ENCODE measurements at regions not wholly inside any gene's neighbourhood (a gene's known extent, or its start where the extent isn't known, plus 50 kb on each side); places are given as distances from the start of the nearest gene placed in this dataset.
"Not testable (repeated sequence)": the region's sequence is repeated elsewhere in the genome, so short reads cannot be mapped to it uniquely, and the experiment has no call there.

DNA sequence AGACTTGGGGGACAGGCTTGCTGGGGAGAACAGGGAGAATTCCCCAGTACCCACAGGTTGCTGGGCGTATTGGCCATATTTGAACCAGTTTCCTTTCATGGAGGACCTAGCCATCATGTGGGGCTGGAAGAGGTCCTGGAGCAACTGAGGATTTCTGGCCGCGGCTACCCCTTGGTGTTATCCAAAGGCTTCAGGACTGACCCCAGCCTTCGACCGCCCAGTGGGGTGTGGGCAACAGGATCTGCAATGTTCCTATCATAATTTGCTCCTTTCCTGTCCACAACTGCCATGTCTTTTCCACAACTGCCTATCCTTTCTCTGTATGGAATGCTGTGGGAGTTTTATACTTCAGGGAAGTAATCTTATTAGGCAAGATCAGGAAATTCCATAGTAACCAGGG, 1053.6 kb upstream of the SLC39A10 start:
- ATAC-seq (no peak), DNase-seq (ENCODE audit: low spot score) (no peak)

DNA sequence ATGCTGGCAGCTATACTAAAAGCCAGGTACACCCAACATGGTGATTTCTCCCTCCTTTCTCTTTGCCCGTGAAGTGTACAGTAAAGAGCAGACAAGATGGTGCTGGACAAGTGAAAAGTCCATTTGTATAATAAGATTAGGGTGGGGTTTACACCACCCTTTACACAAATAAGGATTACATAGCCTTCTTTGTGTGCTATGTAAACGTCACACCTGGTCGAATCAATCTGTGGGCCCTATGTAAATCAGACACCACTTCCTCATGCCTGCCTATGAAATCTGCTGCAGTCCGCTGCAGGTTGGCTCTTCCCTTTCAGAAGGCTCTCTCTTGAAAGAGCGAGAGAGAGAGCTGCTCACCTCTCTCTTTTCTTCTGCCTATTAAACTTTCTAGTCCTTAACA, 1054.3 kb upstream of the SLC39A10 start:
- ATAC-seq (no peak), DNase-seq (ENCODE audit: low spot score) (no peak)

DNA sequence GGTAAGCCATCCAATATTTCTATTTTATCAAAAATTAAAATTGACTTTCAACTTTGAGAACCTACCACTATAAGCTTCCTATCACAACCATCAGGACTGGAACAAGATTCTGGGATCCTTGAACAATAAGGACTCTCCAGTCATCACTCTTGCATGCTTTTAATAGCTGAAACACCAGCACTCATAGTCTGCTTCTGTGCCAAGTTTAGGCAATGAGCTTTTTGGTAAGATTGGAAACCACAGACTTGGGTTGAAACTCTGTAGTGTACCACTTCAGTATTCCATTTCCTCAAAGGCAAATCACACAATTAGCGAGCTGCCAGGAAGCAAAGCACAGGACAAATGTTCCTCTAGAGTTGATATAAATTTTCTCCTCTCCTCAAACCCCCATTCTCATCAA, 1065.8 kb upstream of the SLC39A10 start:
- no peak for DNase-seq (ENCODE audit: low spot score)
- no peak for ATAC-seq

DNA sequence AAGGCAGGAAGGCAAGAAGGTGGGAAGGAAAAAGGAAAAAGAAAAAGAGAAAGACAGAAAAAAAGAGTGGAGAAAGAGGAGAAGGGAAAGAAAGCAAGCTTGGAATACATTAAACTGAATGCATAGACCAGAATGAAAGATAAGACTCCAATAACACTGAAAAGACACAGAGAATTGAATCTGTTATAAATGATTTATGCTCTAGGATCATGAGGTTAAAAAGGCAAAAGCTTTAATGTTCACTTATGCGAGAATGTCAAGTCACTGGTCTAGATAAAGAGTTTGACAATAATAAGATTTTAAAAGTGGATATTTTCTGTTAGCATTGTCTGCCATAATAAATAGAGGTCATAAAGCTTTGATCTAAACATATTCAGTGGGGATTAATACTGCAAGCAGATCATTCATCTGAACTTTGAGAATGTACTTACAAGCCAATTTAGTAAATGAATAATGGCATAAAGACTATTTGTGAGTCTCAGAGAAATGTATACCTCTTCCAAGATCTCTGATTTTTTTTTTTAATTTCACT, 1069.2 kb upstream of the SLC39A10 start:
- ATAC-seq (no peak), DNase-seq (ENCODE audit: low spot score) (no peak)

DNA sequence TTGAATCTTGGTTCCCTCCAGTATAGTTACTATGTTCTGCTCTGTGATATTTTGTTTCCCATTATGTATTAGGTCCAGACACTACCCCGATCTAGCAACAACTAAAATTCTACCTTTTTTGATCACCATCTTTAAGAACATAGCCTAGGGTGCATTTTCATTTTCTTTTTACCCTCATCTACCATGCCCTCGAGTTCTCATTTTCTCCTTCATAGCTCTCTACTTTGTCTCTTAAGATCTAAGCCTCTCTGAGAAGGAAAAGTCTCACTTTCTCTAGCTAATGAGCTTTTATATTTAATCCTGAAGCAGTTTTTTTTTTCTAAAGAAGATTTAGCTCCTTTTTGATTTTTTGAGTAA, 1089.4 kb upstream of the SLC39A10 start:
- no peak for DNase-seq (ENCODE audit: low spot score)

DNA sequence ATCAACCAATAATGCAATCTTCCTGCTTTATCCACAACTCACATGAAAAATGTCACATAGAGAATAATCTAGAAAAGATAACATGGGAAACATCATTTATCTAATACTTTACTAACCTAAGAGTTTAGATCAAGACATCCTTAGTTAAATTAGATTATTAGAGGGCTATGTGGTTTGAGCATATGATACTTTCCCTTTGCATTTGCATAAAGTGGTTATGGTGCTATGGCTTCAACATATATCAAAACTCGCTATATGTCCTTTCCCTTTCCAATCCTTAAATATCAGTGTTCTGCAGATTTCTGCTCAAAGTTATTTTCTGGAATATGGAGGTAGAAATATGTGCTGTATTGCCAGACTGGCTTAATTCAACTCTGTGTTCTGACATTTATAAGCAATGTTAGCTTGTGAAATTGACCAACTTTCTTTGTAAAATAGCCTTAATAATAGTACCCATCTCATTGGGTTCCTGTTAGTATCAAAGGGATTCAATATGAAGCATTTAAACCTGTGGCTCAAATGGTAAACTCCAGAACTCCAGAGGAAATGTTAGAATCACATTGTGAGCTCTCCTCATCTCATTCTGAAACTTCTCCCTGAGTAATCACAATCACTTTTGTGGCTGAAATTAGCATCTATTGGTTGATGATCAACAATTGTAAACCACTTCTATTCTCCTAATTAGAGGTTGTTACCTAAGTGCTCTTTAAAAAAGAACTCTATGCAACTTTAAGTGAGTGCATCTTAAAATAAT, 1089.9 kb upstream of the SLC39A10 start:
- DNase-seq (ENCODE audit: low spot score) = no peak
- no peak for ATAC-seq

More for the DNA sequence above, 1089.4 kb upstream of the SLC39A10 start:
- ATAC-seq = no peak

DNA sequence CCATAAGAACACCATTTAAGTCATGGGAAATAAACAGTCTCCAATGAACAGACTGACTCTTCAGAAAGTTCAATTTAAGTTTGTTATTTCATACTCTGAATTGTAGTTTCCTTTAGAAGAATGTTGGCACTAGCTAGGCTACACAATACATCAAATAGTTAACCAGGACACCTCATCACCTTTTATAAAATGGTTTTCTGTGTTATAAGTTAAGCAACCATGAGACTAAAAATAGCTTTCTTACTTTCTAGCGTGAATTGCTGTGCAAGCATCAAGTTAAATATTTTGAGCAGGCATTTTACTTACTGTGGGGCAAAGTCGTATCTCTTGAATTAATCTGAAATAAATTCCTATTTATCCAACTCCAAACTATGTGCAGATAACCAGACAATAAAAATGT, 1092.6 kb upstream of the SLC39A10 start:
- no peak for DNase-seq (ENCODE audit: low spot score)
- no peak for ATAC-seq

DNA sequence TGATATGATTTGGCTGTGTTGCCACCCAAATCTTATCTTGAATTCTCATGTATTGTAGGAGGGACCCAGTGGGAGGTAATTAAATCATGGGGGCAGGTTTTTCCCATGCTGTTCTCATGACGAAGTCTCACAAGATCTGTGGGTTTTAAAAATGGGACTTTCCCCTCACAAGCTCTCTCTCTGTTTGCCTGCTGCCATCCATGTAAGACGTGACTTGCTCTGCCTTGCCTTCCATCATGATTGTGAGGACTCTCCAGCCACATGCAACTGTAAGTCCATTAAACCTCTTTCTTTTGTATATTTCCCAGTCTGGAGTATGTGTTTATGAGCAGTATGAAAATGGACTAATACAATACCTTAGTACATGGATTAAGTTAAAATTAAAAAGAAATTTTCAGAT, 1094.7 kb upstream of the SLC39A10 start:
- DNase-seq (ENCODE audit: low spot score) (no peak), ATAC-seq (no peak)

DNA sequence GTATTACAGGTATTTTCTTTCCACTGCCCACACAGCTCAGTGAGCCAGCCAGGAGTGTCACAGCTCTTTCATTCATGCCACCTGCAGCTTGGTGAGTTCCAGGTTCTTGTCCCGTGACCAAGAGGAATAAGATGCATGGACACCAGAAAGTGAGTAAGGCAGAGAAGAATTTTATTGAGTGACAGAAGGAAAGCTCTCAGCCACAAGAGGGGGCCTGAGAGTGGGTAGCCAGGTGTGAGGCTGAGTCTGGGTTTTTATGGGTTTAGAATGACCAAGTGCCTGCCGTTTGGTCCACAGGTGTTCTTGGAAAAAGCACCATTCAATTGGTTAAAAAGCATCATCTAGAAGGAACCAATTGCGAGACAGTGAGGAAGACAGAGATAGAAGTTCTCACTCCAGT, 1097.1 kb upstream of the SLC39A10 start:
- DNase-seq (ENCODE audit: low spot score) (no peak), ATAC-seq (no peak)

DNA sequence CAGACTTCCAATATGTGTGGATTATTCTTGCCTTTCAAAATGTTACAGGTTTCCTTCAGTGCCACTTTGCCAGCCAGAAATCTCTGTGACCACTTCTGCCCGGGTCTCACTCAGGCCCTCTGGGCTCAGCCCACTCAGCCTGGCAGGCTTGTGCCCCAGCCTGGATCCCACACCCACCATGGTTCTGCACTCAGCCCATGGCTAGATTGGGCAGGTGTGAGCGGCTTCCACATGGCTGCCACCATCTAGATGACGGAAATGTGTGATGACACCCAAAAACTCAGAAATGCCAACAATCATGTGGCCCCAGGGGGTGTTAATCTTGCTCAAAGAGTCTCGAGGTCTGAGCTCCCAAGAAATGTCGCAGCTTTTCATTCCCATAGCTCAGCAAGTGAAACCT, 1097.5 kb upstream of the SLC39A10 start:
- DNase-seq (ENCODE audit: low spot score) (no peak), ATAC-seq (no peak)

DNA sequence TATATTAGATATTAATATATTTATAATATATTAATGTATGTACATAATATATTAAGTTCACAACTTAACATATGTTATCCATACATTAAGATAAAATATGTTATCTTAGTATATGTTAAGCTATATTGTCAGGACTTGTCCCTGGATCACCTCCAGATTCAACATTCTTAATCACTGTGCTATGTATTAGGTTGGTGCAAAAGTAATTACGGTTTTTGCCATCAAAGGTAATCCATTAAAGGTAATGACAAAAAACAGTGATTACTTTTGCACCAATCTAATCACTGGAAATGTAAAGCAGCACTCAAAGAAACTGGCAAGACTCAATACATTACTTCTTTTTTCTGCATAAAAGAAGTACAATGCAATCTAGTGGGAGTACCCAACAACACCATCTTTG, 1099.0 kb upstream of the SLC39A10 start:
- DNase-seq (ENCODE audit: low spot score) (no peak), ATAC-seq (no peak)

DNA sequence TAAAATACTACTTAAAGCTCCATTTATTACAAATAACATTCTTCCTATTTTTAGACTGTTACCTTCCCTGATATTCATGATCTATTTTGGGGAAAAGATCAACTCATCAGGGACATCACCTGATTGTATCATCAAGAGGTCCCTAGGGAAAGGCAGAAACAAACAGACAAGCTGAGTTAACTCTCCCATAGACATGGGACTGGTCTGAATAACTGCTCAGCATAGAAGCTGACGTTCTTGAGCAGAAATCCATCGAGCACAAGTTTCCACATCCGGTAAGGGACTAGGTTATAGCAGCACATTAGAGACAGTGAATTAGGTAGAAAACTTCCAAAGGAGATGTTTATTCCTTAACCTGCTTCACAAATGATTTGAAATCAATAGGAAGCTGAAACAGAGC, 1100.4 kb upstream of the SLC39A10 start:
- no peak for DNase-seq (ENCODE audit: low spot score)
- no peak for ATAC-seq

DNA sequence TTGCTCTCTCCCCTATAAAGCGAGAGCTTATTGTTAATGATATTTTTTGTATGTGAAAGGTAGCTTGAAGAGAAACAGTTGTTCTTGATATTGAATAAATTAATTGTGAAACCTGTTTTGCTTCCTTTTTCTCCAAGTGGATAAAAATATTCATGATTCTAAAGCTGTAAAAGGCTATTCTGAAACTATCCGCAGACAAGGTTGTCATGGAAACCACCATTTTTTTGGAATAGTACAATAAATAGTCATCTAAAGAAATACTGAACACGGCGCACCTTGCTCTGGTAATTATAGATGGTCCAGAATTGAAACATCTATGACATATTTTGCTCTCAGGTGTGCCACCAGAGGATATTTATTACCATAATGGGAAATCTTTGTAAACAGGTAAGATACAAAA, 1103.0 kb upstream of the SLC39A10 start:
- ATAC-seq (no peak), DNase-seq (ENCODE audit: low spot score) (no peak)

DNA sequence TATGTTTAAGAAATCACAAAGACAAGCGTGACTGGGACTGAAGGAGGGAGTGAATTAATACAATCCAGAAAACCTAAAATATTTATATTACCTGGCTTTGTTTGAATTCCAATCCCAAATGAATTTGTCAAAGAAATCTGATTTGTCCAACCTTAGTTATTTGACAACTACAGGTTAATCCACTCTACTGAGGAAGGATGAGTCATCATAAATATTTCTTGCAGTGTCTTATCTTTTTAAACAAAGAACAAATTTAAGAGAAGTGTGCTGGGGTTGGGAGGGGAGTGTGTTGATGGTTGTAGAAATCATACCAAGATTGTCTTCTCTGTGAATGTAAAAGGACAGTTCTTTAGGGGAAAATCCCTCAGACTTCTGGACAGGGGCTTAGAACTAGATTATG, 1106.3 kb upstream of the SLC39A10 start:
- ATAC-seq (no peak), DNase-seq (ENCODE audit: low spot score) (no peak)

DNA sequence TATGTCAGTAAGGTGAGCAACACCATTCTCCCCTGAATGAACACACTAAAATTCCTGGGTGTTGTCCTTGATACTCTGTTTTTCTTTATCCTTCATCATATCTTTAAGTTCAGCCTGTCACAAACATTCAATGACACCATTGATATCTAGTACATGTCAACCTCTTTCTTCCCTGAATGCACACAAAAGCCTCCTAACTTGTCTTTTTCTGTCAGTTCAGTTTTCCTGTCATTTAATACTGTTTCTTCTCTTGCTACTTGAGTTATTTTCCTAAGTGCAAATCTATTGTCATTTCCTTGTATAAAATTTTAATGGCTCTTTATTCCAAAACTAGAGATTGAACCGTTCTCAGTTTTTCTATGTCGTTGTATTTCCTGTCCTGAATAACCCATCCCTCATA, 1107.6 kb upstream of the SLC39A10 start:
- ATAC-seq (no peak), DNase-seq (ENCODE audit: low spot score) (no peak)

DNA sequence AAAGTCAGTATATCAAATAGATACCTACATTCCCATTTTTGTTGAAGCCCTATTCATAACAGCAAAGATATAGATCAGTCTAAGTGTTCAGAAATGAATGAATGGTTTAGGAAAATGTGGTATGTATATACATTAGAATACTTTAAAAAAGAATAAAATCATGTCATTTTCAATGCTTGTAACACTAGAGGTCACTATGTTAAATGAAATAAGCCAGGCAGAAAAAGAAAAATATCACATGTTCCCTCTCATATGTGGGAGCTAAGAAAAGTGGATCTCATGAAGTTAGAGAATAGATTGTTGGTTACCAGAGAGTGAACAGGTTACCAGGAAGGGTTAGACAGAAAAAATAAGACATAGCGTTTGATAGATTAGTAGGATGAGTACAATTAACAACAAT, 1111.0 kb upstream of the SLC39A10 start:
- ATAC-seq (no peak), DNase-seq (ENCODE audit: low spot score) (no peak)

DNA sequence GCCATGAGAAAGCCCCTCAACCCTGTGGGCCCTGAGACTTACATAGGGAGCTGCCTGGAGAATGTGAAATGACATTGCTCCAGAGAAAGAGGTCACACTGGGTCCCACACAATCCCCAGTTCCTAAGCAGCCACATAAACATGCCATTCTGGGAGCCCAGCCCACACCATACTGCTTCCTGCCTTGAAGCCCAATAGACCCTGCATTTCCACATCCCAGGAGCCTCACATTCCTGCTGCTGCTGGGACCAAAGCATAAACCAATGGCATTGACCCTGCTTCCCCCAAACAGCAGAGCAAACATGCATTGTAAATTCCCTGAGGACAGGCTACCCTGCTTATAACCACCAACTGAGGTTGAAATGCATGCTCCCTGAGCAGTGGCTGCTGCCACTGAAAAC, 1117.6 kb upstream of the SLC39A10 start:
- ATAC-seq (no peak), DNase-seq (ENCODE audit: low spot score) (no peak)

DNA sequence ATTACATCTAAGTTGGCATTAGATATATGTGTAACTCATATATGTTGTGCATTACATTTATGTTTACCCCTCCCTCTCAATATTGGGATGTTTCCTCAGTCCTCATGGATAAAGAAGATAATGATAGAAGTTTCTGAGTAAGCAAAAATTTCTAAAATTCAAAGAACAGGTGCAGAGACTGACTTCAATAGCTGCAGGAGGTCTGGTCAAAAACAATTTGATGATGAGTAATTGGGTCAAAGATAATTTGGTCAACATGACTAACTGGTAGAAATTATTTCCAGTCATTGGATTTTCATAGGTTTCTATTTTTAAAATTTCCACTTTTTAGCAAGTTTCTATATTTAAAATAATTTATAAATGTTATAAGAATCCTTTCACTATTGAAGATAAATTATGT, 1130.9 kb upstream of the SLC39A10 start:
- no peak for DNase-seq (ENCODE audit: low spot score)
- ATAC-seq = no peak

DNA sequence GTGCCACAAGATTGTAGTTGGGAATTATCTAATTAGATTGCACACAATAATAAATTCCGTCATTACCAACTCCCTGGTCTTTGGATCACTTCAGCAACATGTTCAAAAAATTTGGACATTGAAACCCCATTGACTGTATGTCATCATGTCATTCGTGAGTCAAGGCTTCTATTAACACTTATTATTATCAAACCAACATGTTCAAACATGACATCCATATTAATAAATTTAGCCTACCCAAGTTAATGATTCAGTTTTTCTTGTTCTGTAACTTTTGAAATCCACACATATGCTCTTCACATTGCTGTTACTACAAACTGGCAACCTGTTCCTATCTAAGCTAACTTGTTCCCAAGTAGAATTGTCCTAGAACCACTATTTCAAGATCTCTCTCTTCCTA, 1142.7 kb upstream of the SLC39A10 start:
- ATAC-seq (no peak), DNase-seq (ENCODE audit: low spot score) (no peak)

DNA sequence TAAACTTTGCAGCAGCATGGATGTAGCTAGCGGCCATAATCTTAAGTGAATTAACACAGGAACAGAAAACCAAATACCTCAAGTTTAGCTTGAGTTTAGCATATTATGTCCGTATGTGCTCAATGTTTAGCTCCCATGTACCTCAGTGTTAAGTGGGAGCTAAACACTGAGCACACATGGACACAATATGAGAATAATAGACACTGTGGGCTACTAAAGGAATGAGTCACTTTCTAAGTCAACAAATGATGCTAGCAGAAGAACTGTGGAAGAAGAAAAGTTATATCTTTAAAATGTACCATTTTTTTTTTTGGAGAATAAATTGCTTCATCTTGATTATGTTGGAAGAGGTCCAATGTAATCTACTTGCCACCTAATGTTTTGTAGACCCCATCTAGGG, 1146.0 kb upstream of the SLC39A10 start:
- ATAC-seq; DNase-seq (ENCODE audit: low spot score): not testable (repeated sequence)

DNA sequence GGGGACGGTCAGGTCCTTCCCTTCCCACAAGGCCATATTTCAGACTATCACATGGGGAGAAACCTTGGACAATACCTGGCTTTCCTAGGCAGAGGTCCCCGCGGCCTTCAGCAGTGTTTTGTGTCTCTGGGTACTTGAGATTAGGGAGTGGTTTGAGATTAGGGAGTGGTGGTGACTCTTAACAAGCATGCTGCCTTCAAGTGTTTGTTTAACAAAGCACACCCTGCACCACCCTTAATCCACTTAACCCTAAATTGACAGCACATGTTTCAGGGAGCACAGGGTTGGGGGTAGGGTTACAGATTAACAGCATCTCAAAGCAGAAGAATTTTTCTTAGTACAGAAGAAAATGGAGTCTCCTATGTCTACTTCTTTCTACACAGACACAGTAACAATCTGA, 1152.2 kb upstream of the SLC39A10 start:
- not testable (repeated sequence) for ATAC-seq; DNase-seq (ENCODE audit: low spot score)

DNA sequence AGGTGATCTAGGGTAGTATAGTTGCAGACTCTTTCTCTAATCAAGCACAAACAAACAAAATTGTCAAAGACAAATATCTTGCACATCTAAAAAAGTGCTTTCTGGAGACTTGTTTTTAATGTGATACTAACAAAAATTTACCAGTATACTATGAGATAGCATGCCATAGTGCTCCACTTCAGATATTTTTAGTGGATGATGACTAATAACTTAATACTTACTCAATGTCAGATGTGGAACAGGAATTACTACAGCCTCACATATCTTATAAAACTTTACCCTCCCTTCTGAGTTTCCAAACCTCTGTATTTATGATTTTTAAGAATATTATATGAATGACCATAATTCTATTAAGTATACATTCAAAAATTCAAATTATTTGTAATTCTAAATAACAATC, 1162.0 kb upstream of the SLC39A10 start:
- DNase-seq (ENCODE audit: low spot score) (no peak), ATAC-seq (no peak)

DNA sequence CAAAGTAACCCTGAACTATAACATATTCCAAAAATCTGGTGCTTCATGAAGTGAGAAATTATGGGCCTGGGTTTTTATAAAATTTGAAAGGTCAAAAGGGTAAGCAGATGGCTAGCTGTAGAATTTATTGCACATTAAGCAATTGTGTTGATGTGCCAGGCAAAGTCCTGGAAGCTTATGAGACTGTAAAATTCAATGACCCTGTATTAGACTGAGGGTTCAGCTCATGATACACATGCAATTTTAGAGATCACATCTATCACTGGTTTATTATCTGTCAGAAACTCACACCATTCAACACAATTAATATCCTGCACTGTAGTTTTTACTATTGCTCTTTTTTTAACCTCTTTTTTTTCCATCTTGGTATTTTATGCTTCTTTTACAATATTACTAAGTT, 1162.6 kb upstream of the SLC39A10 start:
- no peak for ATAC-seq

More for the DNA sequence above, 1162.6 kb upstream of the SLC39A10 start:
- DNase-seq (ENCODE audit: low spot score) = no peak
